IMR-90 (cell line): ENCODE measurements at regions not wholly inside any gene's neighbourhood (a gene's known extent, or its start where the extent isn't known, plus 50 kb on each side); places are given as distances from the start of the nearest gene placed in this dataset.

Source experiments
- CEBPB ChIP-seq: IDR thresholded peaks from 2 replicates; pipeline ENCODE4 v1.6.1; 2012; ENCODE audit warnings: low read depth, low read length, improper control_type of control experiment
- MAFK ChIP-seq: IDR thresholded peaks from 2 replicates; pipeline ENCODE4 v1.6.1; 2012; ENCODE audit warnings: low read depth, low read length, improper control_type of control experiment
- MAZ ChIP-seq: IDR thresholded peaks from 2 replicates; pipeline ENCODE4 v1.6.1; 2012; ENCODE audit warnings: low read depth, mild to moderate bottlenecking, low read length, improper control_type of control experiment, moderate library complexity, borderline replicate concordance
- POLR2A ChIP-seq: IDR thresholded peaks from 2 replicates; pipeline ENCODE4 v1.6.1; 2012; ENCODE audit warnings: mild to moderate bottlenecking, low read depth, low read length
- TF ChIP-seq, protein P1 (sequence below): conservative IDR thresholded peaks from 2 replicates; pipeline ENCODE4 v1.5.1; 2012; ENCODE audit warnings: mild to moderate bottlenecking, low read depth, low read length, improper control_type of control experiment
- TF ChIP-seq, protein P2 (sequence below): fragments of 150-350 bp; IDR thresholded peaks from 2 replicates; pipeline ENCODE4 v1.6.1; 2016; ENCODE audit warnings: low read depth, mild to moderate bottlenecking, low read length, moderate library complexity, borderline replicate concordance

DNA sequence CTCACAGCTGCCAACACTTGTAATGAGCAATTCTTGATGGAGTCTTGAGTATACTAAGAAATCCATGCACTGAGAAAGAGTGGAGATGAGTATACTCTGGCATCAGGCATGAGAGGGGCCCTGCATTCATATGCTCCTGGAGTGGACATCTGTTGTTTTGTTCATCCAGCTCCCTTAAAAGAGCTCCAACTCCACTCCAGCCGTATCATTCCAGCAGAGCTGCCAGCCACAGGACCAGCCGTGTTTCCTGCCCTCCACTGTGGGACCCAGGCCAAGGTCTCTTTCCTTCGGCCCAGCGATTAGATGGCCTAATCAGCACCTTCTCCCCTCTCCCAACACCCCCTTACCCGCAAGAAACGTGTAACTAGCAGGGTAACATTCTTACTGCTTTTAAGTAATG is 144.5 kb downstream of the OMA1 start:
- TF ChIP-seq CEBPB, result no peak
- TF ChIP-seq, protein P1, sequence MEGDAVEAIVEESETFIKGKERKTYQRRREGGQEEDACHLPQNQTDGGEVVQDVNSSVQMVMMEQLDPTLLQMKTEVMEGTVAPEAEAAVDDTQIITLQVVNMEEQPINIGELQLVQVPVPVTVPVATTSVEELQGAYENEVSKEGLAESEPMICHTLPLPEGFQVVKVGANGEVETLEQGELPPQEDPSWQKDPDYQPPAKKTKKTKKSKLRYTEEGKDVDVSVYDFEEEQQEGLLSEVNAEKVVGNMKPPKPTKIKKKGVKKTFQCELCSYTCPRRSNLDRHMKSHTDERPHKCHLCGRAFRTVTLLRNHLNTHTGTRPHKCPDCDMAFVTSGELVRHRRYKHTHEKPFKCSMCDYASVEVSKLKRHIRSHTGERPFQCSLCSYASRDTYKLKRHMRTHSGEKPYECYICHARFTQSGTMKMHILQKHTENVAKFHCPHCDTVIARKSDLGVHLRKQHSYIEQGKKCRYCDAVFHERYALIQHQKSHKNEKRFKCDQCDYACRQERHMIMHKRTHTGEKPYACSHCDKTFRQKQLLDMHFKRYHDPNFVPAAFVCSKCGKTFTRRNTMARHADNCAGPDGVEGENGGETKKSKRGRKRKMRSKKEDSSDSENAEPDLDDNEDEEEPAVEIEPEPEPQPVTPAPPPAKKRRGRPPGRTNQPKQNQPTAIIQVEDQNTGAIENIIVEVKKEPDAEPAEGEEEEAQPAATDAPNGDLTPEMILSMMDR, result no peak
- TF ChIP-seq POLR2A, result no peak
- TF ChIP-seq MAFK, result no peak
- TF ChIP-seq MAZ, result no peak
- TF ChIP-seq, protein P2, sequence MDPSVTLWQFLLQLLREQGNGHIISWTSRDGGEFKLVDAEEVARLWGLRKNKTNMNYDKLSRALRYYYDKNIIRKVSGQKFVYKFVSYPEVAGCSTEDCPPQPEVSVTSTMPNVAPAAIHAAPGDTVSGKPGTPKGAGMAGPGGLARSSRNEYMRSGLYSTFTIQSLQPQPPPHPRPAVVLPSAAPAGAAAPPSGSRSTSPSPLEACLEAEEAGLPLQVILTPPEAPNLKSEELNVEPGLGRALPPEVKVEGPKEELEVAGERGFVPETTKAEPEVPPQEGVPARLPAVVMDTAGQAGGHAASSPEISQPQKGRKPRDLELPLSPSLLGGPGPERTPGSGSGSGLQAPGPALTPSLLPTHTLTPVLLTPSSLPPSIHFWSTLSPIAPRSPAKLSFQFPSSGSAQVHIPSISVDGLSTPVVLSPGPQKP, result no peak
